ENCODE measurements at regions not wholly inside any gene's neighbourhood (a gene's known extent, or its start where the extent isn't known, plus 50 kb on each side); places are given as distances from the start of the nearest gene placed in this dataset.
A peak's percentile ranks its signal among the peaks of the same experiment; 100 is the strongest.

GRCh38 chr2:118772487-118773200, 74.8 kb downstream of the EN1 start:
- no peak overlapping the region for H3K4me3 ChIP-seq (ENCODE audit: control insufficient read depth, low read depth, low read length)
- no peak for TF ChIP-seq CTCF (conservative IDR thresholded peaks at IDR 0.05; ENCODE audit: control insufficient read depth, insufficient read depth, low read depth, low read length)
- DNase-seq (ENCODE audit: low read depth), result no peak

- no peak for DNase-seq (ENCODE audit: low read depth)
- no peak for TF ChIP-seq CTCF (conservative IDR thresholded peaks at IDR 0.05; ENCODE audit: control insufficient read depth, insufficient read depth, low read depth, low read length)
- H3K4me3 ChIP-seq (ENCODE audit: control insufficient read depth, low read depth, low read length), result no peak overlapping the region
Measured at GRCh38 chr2:118769707-118770400, 77.6 kb downstream of the EN1 start.

- TF ChIP-seq CTCF (conservative IDR thresholded peaks at IDR 0.05; ENCODE audit: control insufficient read depth, insufficient read depth, low read depth, low read length), result no peak
- DNase-seq (ENCODE audit: low read depth), result no peak
- H3K4me3 ChIP-seq (ENCODE audit: control insufficient read depth, low read depth, low read length), result no peak overlapping the region
Measured at GRCh38 chr2:118766871-118767270, 80.6 kb downstream of the EN1 start.

- no peak overlapping the region for H3K4me3 ChIP-seq (ENCODE audit: control insufficient read depth, low read depth, low read length)
- no peak for TF ChIP-seq CTCF (conservative IDR thresholded peaks at IDR 0.05; ENCODE audit: control insufficient read depth, insufficient read depth, low read depth, low read length)
- no peak for DNase-seq (ENCODE audit: low read depth)
Measured at GRCh38 chr2:118764855-118765254, 82.6 kb downstream of the EN1 start.

GRCh38 chr2:118763797-118764196, 83.7 kb downstream of the EN1 start:
- DNase-seq (ENCODE audit: low read depth), result peak; percentile 16
- peak; percentile 17 for TF ChIP-seq CTCF (conservative IDR thresholded peaks at IDR 0.05; ENCODE audit: control insufficient read depth, insufficient read depth, low read depth, low read length)
- no peak overlapping the region for H3K4me3 ChIP-seq (ENCODE audit: control insufficient read depth, low read depth, low read length)

GRCh38 chr2:118762290-118762689, 85.2 kb downstream of the EN1 start:
- no peak overlapping the region for H3K4me3 ChIP-seq (ENCODE audit: control insufficient read depth, low read depth, low read length)
- no peak for DNase-seq (ENCODE audit: low read depth)
- TF ChIP-seq CTCF (conservative IDR thresholded peaks at IDR 0.05; ENCODE audit: control insufficient read depth, insufficient read depth, low read depth, low read length), result no peak

Data from fibroblast of mammary gland (primary cell).